Right atrium auricular region (tissue), 2 donors: ENCODE measurements at regions not wholly inside any gene's neighbourhood (a gene's known extent, or its start where the extent isn't known, plus 50 kb on each side); places are given as distances from the start of the nearest gene placed in this dataset.
"Not testable (repeated sequence)": the region's sequence is repeated elsewhere in the genome, so short reads cannot be mapped to it uniquely, and the experiment has no call there.

ENCODE experiments used
- DNase-seq: peaks from one replicate; pipeline ENCODE4 v3.0.0-alpha.2; 2019; ENCODE audit warnings: low spot score
- H3K27ac ChIP-seq, 2 donors: fragments of 200-600 bp; sonication (generic); 1 replicate in 1 of 2; 2 replicates in 1 of 2; pipeline ENCODE4 v1.5.1; 2016 to 2019
- H3K27me3 ChIP-seq, 2 donors: fragments of 200-600 bp; sonication (generic); one replicate each; pipeline versions ENCODE4 v1.5.1 to v1.6.0; 2017 to 2019
- H3K36me3 ChIP-seq: fragments of 200-600 bp; sonication (generic); one replicate; pipeline ENCODE4 v1.5.1; 2016
- H3K4me1 ChIP-seq, 2 donors: fragments of 200-600 bp; sonication (generic); one replicate each; pipeline versions ENCODE4 v1.5.1 to v1.6.0; 2017 to 2019
- H3K4me3 ChIP-seq, 2 donors: fragments of 200-600 bp; sonication (generic); 1 replicate in 1 of 2; 2 replicates in 1 of 2; pipeline ENCODE4 v1.5.1; 2017 to 2019; ENCODE audit warnings: mild to moderate bottlenecking in 1 of 2, moderate library complexity in 1 of 2
- H3K9me3 ChIP-seq, 2 donors: fragments of 200-600 bp; sonication (generic); one replicate each; pipeline ENCODE4 v1.5.1; 2019

- DNase-seq, H3K4me1 ChIP-seq, H3K36me3 ChIP-seq, H3K27ac ChIP-seq, H3K9me3 ChIP-seq, H3K4me3 ChIP-seq, H3K27me3 ChIP-seq: not testable (repeated sequence)
Measured at GRCh38 chr15:30688684-30689083, 62.8 kb downstream of the ARHGAP11B start.

GRCh38 chr15:30690153-30690552, 64.2 kb downstream of the ARHGAP11B start:
- not testable (repeated sequence) for H3K36me3 ChIP-seq, DNase-seq, H3K27me3 ChIP-seq, H3K4me3 ChIP-seq, H3K4me1 ChIP-seq, H3K27ac ChIP-seq, H3K9me3 ChIP-seq

- not testable (repeated sequence) for H3K36me3 ChIP-seq, H3K27me3 ChIP-seq, DNase-seq, H3K9me3 ChIP-seq, H3K27ac ChIP-seq, H3K4me1 ChIP-seq, H3K4me3 ChIP-seq
Measured at GRCh38 chr15:30695811-30696210, 69.9 kb downstream of the ARHGAP11B start.

- H3K4me3 ChIP-seq, H3K9me3 ChIP-seq, H3K4me1 ChIP-seq, DNase-seq, H3K27me3 ChIP-seq, H3K27ac ChIP-seq, H3K36me3 ChIP-seq: not testable (repeated sequence)
Measured at GRCh38 chr15:30696439-30697314, 70.7 kb downstream of the ARHGAP11B start.

- not testable (repeated sequence) for H3K4me3 ChIP-seq, H3K27ac ChIP-seq, H3K9me3 ChIP-seq, DNase-seq, H3K4me1 ChIP-seq, H3K36me3 ChIP-seq, H3K27me3 ChIP-seq
Measured at GRCh38 chr15:30697315-30697685, 71.4 kb downstream of the ARHGAP11B start.

- not testable (repeated sequence) for H3K27ac ChIP-seq, H3K4me1 ChIP-seq, DNase-seq, H3K4me3 ChIP-seq, H3K27me3 ChIP-seq, H3K9me3 ChIP-seq, H3K36me3 ChIP-seq
Measured at GRCh38 chr15:30700006-30700597, 74.2 kb downstream of the ARHGAP11B start.

- H3K4me3 ChIP-seq, H3K4me1 ChIP-seq, H3K36me3 ChIP-seq, H3K27ac ChIP-seq, H3K9me3 ChIP-seq, DNase-seq, H3K27me3 ChIP-seq: not testable (repeated sequence)
Measured at GRCh38 chr15:30707976-30708685, 82.2 kb downstream of the ARHGAP11B start.

GRCh38 chr15:30708809-30709208, 82.9 kb downstream of the ARHGAP11B start:
- H3K4me1 ChIP-seq, H3K9me3 ChIP-seq, H3K36me3 ChIP-seq, H3K27ac ChIP-seq, DNase-seq, H3K27me3 ChIP-seq, H3K4me3 ChIP-seq: not testable (repeated sequence)

- not testable (repeated sequence) for H3K4me1 ChIP-seq, H3K36me3 ChIP-seq, H3K27ac ChIP-seq, H3K4me3 ChIP-seq, H3K9me3 ChIP-seq, DNase-seq, H3K27me3 ChIP-seq
Measured at GRCh38 chr15:30718038-30718643, 92.2 kb downstream of the ARHGAP11B start.

- H3K27me3 ChIP-seq, H3K4me3 ChIP-seq, H3K9me3 ChIP-seq, H3K36me3 ChIP-seq, DNase-seq, H3K27ac ChIP-seq, H3K4me1 ChIP-seq: not testable (repeated sequence)
Measured at GRCh38 chr15:30719363-30719762, 93.4 kb downstream of the ARHGAP11B start.

GRCh38 chr15:30720825-30721224, 94.9 kb downstream of the ARHGAP11B start:
- H3K27ac ChIP-seq, DNase-seq, H3K4me3 ChIP-seq, H3K36me3 ChIP-seq, H3K4me1 ChIP-seq, H3K9me3 ChIP-seq, H3K27me3 ChIP-seq: not testable (repeated sequence)

GRCh38 chr15:30721529-30721928, 95.6 kb downstream of the ARHGAP11B start:
- DNase-seq, H3K9me3 ChIP-seq: not testable (repeated sequence)

GRCh38 chr15:30723540-30724175, 97.7 kb downstream of the ARHGAP11B start:
- H3K36me3 ChIP-seq, H3K4me1 ChIP-seq, H3K4me3 ChIP-seq, H3K9me3 ChIP-seq, H3K27me3 ChIP-seq, H3K27ac ChIP-seq, DNase-seq: not testable (repeated sequence)

More at GRCh38 chr15:30721529-30721928, 95.6 kb downstream of the ARHGAP11B start:
- H3K27me3 ChIP-seq, H3K4me1 ChIP-seq, H3K27ac ChIP-seq, H3K4me3 ChIP-seq, H3K36me3 ChIP-seq: not testable (repeated sequence)

- not testable (repeated sequence) for H3K4me3 ChIP-seq, H3K27me3 ChIP-seq, H3K4me1 ChIP-seq, H3K9me3 ChIP-seq, H3K27ac ChIP-seq, DNase-seq, H3K36me3 ChIP-seq
Measured at GRCh38 chr15:30729880-30730590, 104.1 kb downstream of the ARHGAP11B start.
